Suprapubic skin (tissue), 4 donors: ENCODE measurements at regions not wholly inside any gene's neighbourhood (a gene's known extent, or its start where the extent isn't known, plus 50 kb on each side); places are given as distances from the start of the nearest gene placed in this dataset.

Experiments used
- DNase-seq, 2 donors: peaks; one replicate each; pipeline ENCODE4 v3.0.0-alpha.2; 2019; ENCODE audit warnings: low spot score in 2 of 2
- H3K27ac ChIP-seq: fragments of 200-600 bp; sonication (generic); one replicate; pipeline ENCODE4 v1.5.1; 2019
- H3K27me3 ChIP-seq: fragments of 200-600 bp; sonication (generic); one replicate; pipeline ENCODE4 v1.5.1; 2019
- H3K36me3 ChIP-seq: fragments of 200-600 bp; sonication (generic); one replicate; pipeline ENCODE4 v1.5.1; 2019
- H3K4me1 ChIP-seq: fragments of 200-600 bp; sonication (generic); one replicate; pipeline ENCODE4 v1.5.1; 2019
- H3K4me3 ChIP-seq: fragments of 200-600 bp; sonication (generic); one replicate; pipeline ENCODE4 v1.5.1; 2019; ENCODE audit warnings: mild to moderate bottlenecking
- H3K9me3 ChIP-seq: fragments of 200-600 bp; sonication (generic); one replicate; pipeline ENCODE4 v1.5.1; 2019
- CTCF ChIP-seq, 2 donors: fragments of 200-600 bp in 1 of 2; fragments of 450-650 bp in 1 of 2; sonication (generic) in 1 of 2; IDR thresholded peaks; one replicate each; pipeline ENCODE4 v1.5.1; 2016 to 2019; ENCODE audit warnings: antibody characterized with exemption in 2 of 2, mild to moderate bottlenecking in 1 of 2, moderate library complexity in 1 of 2
- EP300 ChIP-seq: sonication (generic); formaldehyde crosslinking; IDR thresholded peaks from one replicate; pipeline ENCODE4 v1.6.1; 2017; ENCODE audit warnings: antibody characterized with exemption
- POLR2A ChIP-seq, 2 donors: fragments of 450-650 bp; IDR thresholded peaks; one replicate each; pipeline ENCODE4 v1.6.1; 2017; ENCODE audit warnings: antibody characterized with exemption in 2 of 2, mild to moderate bottlenecking in 2 of 2, moderate library complexity in 2 of 2
- POLR2AphosphoS5 ChIP-seq, 3 donors: sonication (generic); formaldehyde crosslinking; IDR thresholded peaks; one replicate each; pipeline ENCODE4 v1.6.1; 2017; ENCODE audit warnings: antibody characterized with exemption in 3 of 3
- WGBS: methylation state at CpG from one replicate; pipeline ENCODE4 v1.1.5; 2018; 5-methylcytosine and 5-hydroxymethylcytosine counted together

GRCh38 chr5:167843881-167844572 is 447.4 kb upstream of the WWC1 start:
- Histone ChIP-seq H3K9me3 (no peaks in the 10 kb centered on the region), H3K4me1 (no peaks in the 10 kb centered on the region), H3K36me3 (no peaks in the 10 kb centered on the region), H3K4me3 (no peak overlapping the region), H3K27ac (no peak overlapping the region), H3K27me3 (no peaks in the 10 kb centered on the region)
- 79% methylated on average over 4 of the region's 4 CpGs for whole genome bisulfite sequencing
- DNase-seq: no peak
- TF ChIP-seq CTCF (IDR thresholded peaks at IDR 0.05) (no peak), POLR2A (IDR thresholded peaks at IDR 0.05) (no peak), EP300 (no peak), POLR2AphosphoS5 (IDR thresholded peaks at IDR 0.05) (no peak)

DNA sequence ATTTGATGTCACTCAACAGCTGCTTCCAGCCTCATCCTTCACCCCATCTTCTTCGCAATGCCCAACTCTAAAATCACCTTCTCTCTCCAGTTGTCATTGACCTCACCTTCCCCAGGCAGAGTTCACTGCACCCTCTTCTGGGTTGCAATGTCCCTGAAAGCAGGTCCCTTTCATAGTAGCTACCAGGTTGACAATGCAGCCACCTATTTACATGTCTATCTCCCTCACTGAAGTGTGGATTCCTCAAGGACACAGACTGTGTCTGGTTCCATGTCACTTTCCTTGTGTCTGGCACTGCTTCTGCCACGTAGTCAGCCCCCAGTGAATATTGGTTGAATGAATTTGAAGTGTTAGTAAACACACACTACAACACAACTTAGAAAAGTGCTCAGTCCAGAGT is 445.5 kb upstream of the WWC1 start:
- TF ChIP-seq POLR2AphosphoS5 (IDR thresholded peaks at IDR 0.05): no peak
- TF ChIP-seq POLR2A (IDR thresholded peaks at IDR 0.05): no peak
- H3K27ac ChIP-seq: no peak overlapping the region
- WGBS: 94% methylated on average over 2 of the region's 2 CpGs
- no peaks in the 10 kb centered on the region for H3K36me3 ChIP-seq
- no peaks in the 10 kb centered on the region for H3K9me3 ChIP-seq
- H3K4me3 ChIP-seq: no peak overlapping the region
- H3K27me3 ChIP-seq: no peaks in the 10 kb centered on the region
- H3K4me1 ChIP-seq: no peaks in the 10 kb centered on the region
- no peak for DNase-seq

GRCh38 chr5:167849874-167850273 is 441.6 kb upstream of the WWC1 start:
- no peak overlapping the region for H3K27ac ChIP-seq

GRCh38 chr5:167850911-167851310 is 440.5 kb upstream of the WWC1 start:
- Histone ChIP-seq H3K36me3 (no peaks in the 10 kb centered on the region), H3K4me1 (no peaks in the 10 kb centered on the region), H3K27me3 (no peaks in the 10 kb centered on the region), H3K27ac (no peak overlapping the region), H3K9me3 (no peaks in the 10 kb centered on the region), H3K4me3 (no peak overlapping the region)
- TF ChIP-seq POLR2AphosphoS5 (IDR thresholded peaks at IDR 0.05) (no peak), CTCF (IDR thresholded peaks at IDR 0.05) (no peak), EP300 (no peak), POLR2A (IDR thresholded peaks at IDR 0.05) (no peak)
- 60% methylated on average over 2 of the region's 2 CpGs for WGBS
- DNase-seq: no peak

More at GRCh38 chr5:167849874-167850273, 441.6 kb upstream of the WWC1 start:
- Histone ChIP-seq H3K36me3 (no peaks in the 10 kb centered on the region), H3K4me1 (no peaks in the 10 kb centered on the region), H3K9me3 (no peaks in the 10 kb centered on the region), H3K4me3 (no peak overlapping the region), H3K27me3 (no peaks in the 10 kb centered on the region)
- no peak for DNase-seq
- WGBS: 87% methylated on average over 4 of the region's 4 CpGs
- no peak for TF ChIP-seq CTCF (IDR thresholded peaks at IDR 0.05)
- TF ChIP-seq POLR2AphosphoS5 (IDR thresholded peaks at IDR 0.05): no peak
- no peak for TF ChIP-seq EP300
- TF ChIP-seq POLR2A (IDR thresholded peaks at IDR 0.05): no peak

- H3K4me3 ChIP-seq: no peak overlapping the region
- WGBS: 79% methylated on average over 5 of the region's 5 CpGs
- DNase-seq: no peak
Measured at GRCh38 chr5:167851416-167851815, 440.0 kb upstream of the WWC1 start.

More at GRCh38 chr5:167851416-167851815, 440.0 kb upstream of the WWC1 start:
- Histone ChIP-seq H3K36me3 (no peaks in the 10 kb centered on the region), H3K9me3 (no peaks in the 10 kb centered on the region), H3K27ac (no peak overlapping the region), H3K4me1 (no peaks in the 10 kb centered on the region), H3K27me3 (no peaks in the 10 kb centered on the region)
- no peak for TF ChIP-seq EP300
- TF ChIP-seq POLR2A (IDR thresholded peaks at IDR 0.05): no peak
- no peak for TF ChIP-seq POLR2AphosphoS5 (IDR thresholded peaks at IDR 0.05)
- TF ChIP-seq CTCF (IDR thresholded peaks at IDR 0.05): no peak
